HEK293 (cell line): ENCODE measurements at regions not wholly inside any gene's neighbourhood (a gene's known extent, or its start where the extent isn't known, plus 50 kb on each side); places are given as distances from the start of the nearest gene placed in this dataset.

ENCODE experiments used
- MZF1 ChIP-seq: fragments of 450-650 bp; formaldehyde crosslinking; IDR thresholded peaks from 2 replicates; pipeline ENCODE4 v1.5.1; 2017; ENCODE audit warnings: missing biosample characterization, missing genetic modification characterization, borderline replicate concordance
- PRDM6 ChIP-seq: fragments of 450-650 bp; formaldehyde crosslinking; IDR thresholded peaks from 2 replicates; pipeline ENCODE4 v1.5.1; 2017; ENCODE audit warnings: missing biosample characterization, missing genetic modification characterization
- ZIC2 ChIP-seq: fragments of 450-650 bp; formaldehyde crosslinking; IDR thresholded peaks from 2 replicates; pipeline ENCODE4 v1.5.1; 2016; ENCODE audit warnings: missing biosample characterization, missing genetic modification characterization
- ZNF175 ChIP-seq: fragments of 450-650 bp; formaldehyde crosslinking; IDR thresholded peaks from 2 replicates; pipeline ENCODE4 v1.5.1; 2016; ENCODE audit warnings: missing biosample characterization, missing genetic modification characterization
- ZNF302 ChIP-seq: fragments of 450-650 bp; formaldehyde crosslinking; IDR thresholded peaks from 2 replicates; pipeline ENCODE4 v1.5.1; 2016; ENCODE audit warnings: missing biosample characterization, missing genetic modification characterization, low read depth
- ZNF585B ChIP-seq: fragments of 450-650 bp; formaldehyde crosslinking; IDR thresholded peaks from 2 replicates; pipeline ENCODE4 v1.5.1; 2016; ENCODE audit warnings: missing biosample characterization, missing genetic modification characterization
- ZNF629 ChIP-seq: fragments of 450-650 bp; formaldehyde crosslinking; IDR thresholded peaks from 2 replicates; pipeline ENCODE4 v1.5.1; 2017; ENCODE audit warnings: missing biosample characterization, missing genetic modification characterization
- ZNF677 ChIP-seq: fragments of 450-650 bp; IDR thresholded peaks from 2 replicates; pipeline ENCODE4 v1.5.0; 2018; ENCODE audit warnings: missing biosample characterization, mild to moderate bottlenecking, missing genetic modification characterization, moderate library complexity
- TF ChIP-seq, protein P1 (sequence below): fragments of 450-650 bp; formaldehyde crosslinking; IDR thresholded peaks from 2 replicates; pipeline ENCODE4 v1.5.1; 2016; ENCODE audit warnings: missing biosample characterization, missing genetic modification characterization

GRCh38 chr12:74446466-74446865, 91.2 kb upstream of the ATXN7L3B start:
- TF ChIP-seq ZNF585B (tag by site-specific recombination) (no peak), MZF1 (no peak), ZNF629 (tag by site-specific recombination) (no peak), ZNF302 (tag by site-specific recombination) (no peak), ZNF175 (no peak), ZNF677 (tag by site-specific recombination) (no peak), ZIC2 (tag by site-specific recombination) (no peak), PRDM6 (tag by site-specific recombination) (no peak)
- TF ChIP-seq, protein P1, sequence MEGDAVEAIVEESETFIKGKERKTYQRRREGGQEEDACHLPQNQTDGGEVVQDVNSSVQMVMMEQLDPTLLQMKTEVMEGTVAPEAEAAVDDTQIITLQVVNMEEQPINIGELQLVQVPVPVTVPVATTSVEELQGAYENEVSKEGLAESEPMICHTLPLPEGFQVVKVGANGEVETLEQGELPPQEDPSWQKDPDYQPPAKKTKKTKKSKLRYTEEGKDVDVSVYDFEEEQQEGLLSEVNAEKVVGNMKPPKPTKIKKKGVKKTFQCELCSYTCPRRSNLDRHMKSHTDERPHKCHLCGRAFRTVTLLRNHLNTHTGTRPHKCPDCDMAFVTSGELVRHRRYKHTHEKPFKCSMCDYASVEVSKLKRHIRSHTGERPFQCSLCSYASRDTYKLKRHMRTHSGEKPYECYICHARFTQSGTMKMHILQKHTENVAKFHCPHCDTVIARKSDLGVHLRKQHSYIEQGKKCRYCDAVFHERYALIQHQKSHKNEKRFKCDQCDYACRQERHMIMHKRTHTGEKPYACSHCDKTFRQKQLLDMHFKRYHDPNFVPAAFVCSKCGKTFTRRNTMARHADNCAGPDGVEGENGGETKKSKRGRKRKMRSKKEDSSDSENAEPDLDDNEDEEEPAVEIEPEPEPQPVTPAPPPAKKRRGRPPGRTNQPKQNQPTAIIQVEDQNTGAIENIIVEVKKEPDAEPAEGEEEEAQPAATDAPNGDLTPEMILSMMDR (tag by site-specific recombination), result no peak
